ENCODE measurements at regions not wholly inside any gene's neighbourhood (a gene's known extent, or its start where the extent isn't known, plus 50 kb on each side); places are given as distances from the start of the nearest gene placed in this dataset.
A peak's percentile ranks its signal among the peaks of the same experiment; 100 is the strongest.

- Mint-ChIP-seq H3K9me3 (no peaks in the 10 kb centered on the region), H3K4me1 (peaks cover 39% of the 10 kb centered on the region), H3K36me3 (no peaks in the 10 kb centered on the region), H3K27ac (peak overlapping the region; percentile 91), H3K27me3 (no peaks in the 10 kb centered on the region), H3K4me3 (peak overlapping the region; percentile 22)
- ATAC-seq (ENCODE audit: low read depth) (peak; percentile 23), DNase-seq (ENCODE audit: low spot score in 2 of 2) (no peak)
Measured at GRCh38 chr5:40406741-40407211, 272.9 kb upstream of the PTGER4 start.

DNA sequence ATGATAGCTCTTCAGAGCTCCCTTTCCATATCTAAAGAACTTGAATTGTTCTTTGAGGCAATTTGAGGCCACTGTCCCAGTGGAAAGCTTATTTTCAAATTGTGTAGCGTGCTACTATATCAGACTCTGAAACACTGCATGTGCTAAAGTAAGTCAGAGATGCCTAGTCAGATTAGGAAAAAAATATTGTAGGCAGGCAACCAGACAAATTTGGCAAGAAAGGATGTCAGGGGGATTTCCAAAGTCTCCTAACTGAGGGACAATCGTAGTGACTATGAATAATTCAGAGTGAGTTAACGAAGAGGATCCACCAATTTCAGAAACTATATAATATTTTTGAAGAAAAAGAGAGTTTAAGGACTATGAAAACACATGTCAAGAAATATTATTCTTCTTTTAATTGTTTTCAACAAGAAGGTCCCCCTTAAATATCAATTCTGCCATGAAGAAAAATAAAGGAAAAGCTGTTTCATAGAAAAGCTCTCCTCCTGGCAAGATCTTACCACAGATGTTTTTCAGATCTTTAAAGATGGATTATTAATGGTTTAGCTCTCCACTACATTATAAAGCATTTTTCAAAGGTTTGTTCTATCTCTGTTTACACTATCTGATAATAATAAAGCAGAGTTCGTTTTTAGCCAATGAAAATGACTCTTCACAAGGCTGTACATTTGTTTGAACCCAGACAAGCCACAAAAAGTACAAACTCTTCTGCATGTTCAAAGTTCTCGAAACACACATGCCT is 273.5 kb upstream of the PTGER4 start:
- Mint-ChIP-seq H3K36me3 (no peaks in the 10 kb centered on the region), H3K27ac (peak overlapping the region; percentile 91), H3K4me1 (peaks cover 40% of the 10 kb centered on the region), H3K4me3 (peak overlapping the region; percentile 22), H3K9me3 (no peaks in the 10 kb centered on the region), H3K27me3 (no peaks in the 10 kb centered on the region)
- DNase-seq (ENCODE audit: low spot score in 2 of 2) (no peak), ATAC-seq (ENCODE audit: low read depth) (no peak)

DNA sequence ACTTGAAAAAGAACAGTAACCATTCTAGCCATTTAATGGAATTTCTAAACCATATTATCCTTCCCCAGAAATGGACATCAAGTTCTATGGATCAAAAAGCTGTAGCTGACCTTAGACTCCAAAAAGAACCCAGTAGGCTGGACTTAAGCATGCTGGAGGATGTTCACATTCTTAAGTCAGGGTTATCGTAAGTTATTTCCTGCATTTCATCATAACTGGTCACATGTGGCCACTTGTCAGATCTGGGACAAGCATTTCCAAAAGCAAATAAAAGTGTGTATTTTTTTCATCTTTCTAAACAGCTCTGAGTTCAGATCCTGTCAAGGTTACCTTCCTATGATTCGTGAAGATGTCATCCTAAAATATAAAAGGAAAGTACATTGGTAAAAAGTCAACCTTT is 274.5 kb upstream of the PTGER4 start:
- Mint-ChIP-seq H3K4me3 (no peak overlapping the region), H3K9me3 (no peaks in the 10 kb centered on the region), H3K4me1 (peaks cover 32% of the 10 kb centered on the region), H3K27me3 (no peaks in the 10 kb centered on the region), H3K36me3 (no peaks in the 10 kb centered on the region), H3K27ac (no peak overlapping the region)
- ATAC-seq (ENCODE audit: low read depth) (no peak), DNase-seq (ENCODE audit: low spot score in 2 of 2) (no peak)

GRCh38 chr5:40404613-40405012 is 275.1 kb upstream of the PTGER4 start:
- DNase-seq (ENCODE audit: low spot score in 2 of 2): no peak
- H3K36me3 Mint-ChIP-seq: no peaks in the 10 kb centered on the region
- peak overlapping the region; percentile 32 for H3K27ac Mint-ChIP-seq
- H3K9me3 Mint-ChIP-seq: no peaks in the 10 kb centered on the region
- peak; percentile 74 for ATAC-seq (ENCODE audit: low read depth)
- no peaks in the 10 kb centered on the region for H3K27me3 Mint-ChIP-seq
- H3K4me3 Mint-ChIP-seq: no peak overlapping the region
- H3K4me1 Mint-ChIP-seq: peaks cover 28% of the 10 kb centered on the region

DNA sequence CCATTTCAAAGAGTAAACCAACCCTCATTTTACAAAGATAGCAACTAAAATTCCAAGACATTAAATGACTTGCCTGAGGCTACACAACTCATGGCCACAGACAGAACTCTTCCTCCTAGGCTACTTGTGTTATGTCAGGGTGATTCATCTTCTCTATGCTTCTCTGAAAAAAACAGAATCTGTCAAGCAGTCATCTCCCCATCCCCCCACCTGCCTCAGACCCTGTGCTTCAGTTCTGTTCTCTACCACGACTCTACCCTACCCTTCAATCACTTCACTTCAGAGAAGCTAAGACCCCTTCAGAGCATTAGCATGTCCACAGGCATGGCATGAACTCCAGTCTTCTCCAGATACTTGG is 277.7 kb upstream of the PTGER4 start:
- no peaks in the 10 kb centered on the region for H3K36me3 Mint-ChIP-seq
- no peaks in the 10 kb centered on the region for H3K9me3 Mint-ChIP-seq
- H3K4me3 Mint-ChIP-seq: no peak overlapping the region
- H3K27ac Mint-ChIP-seq: peak overlapping the region; percentile 36
- no peaks in the 10 kb centered on the region for H3K27me3 Mint-ChIP-seq
- ATAC-seq (ENCODE audit: low read depth) (no peak), DNase-seq (ENCODE audit: low spot score in 2 of 2) (no peak)
- H3K4me1 Mint-ChIP-seq: peaks cover 27% of the 10 kb centered on the region

GRCh38 chr5:40401284-40402006 is 278.3 kb upstream of the PTGER4 start:
- no peak for DNase-seq (ENCODE audit: low spot score in 2 of 2)
- Mint-ChIP-seq H3K27ac (peak overlapping the region; percentile 36), H3K36me3 (no peaks in the 10 kb centered on the region), H3K4me3 (no peak overlapping the region), H3K9me3 (no peaks in the 10 kb centered on the region), H3K27me3 (no peaks in the 10 kb centered on the region), H3K4me1 (peaks cover 24% of the 10 kb centered on the region)
- no peak for ATAC-seq (ENCODE audit: low read depth)

DNA sequence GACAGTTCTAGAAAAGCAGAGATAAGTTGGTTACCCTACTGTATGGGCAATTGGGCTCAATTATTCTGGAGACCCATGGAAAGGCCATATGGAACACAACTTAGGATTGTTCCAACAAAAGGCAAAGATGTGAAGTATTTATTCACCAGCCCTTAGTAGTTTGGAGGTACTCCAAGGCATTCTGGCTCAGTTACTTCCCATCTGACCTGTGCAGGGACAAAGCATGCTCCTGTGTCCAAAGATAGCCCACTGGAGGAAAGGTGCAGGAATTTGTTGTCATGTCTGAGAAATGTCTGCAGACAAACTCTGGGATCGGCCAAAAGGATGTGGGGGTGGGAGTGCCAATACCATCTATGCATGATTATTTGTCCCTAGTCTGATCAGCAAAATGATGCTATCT is 279.5 kb upstream of the PTGER4 start:
- no peaks in the 10 kb centered on the region for H3K9me3 Mint-ChIP-seq
- no peak for DNase-seq (ENCODE audit: low spot score in 2 of 2)
- no peaks in the 10 kb centered on the region for H3K36me3 Mint-ChIP-seq
- no peak for ATAC-seq (ENCODE audit: low read depth)
- peaks cover 20% of the 10 kb centered on the region for H3K4me1 Mint-ChIP-seq
- no peaks in the 10 kb centered on the region for H3K27me3 Mint-ChIP-seq
- H3K4me3 Mint-ChIP-seq: no peak overlapping the region
- no peak overlapping the region for H3K27ac Mint-ChIP-seq

DNA sequence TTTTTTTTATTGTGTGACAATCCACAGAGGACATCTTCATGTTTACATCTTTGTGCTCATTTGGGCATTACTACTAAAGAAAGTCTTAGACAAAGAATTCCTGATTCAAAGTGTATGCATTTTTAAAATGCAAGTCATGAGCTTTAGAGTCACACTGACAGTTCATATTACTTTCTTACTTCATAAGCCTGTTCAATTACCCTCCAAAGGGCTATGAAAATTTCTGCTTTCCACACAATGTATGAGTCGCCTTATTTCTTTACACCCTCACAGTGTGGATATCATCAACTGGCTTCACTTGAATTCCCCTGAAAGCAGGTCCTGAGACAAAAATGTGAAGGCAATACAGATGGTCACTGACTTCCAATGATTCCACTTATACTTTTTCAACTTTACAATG is 280.4 kb upstream of the PTGER4 start:
- no peak for DNase-seq (ENCODE audit: low spot score in 2 of 2)
- Mint-ChIP-seq H3K9me3 (no peaks in the 10 kb centered on the region), H3K36me3 (no peaks in the 10 kb centered on the region), H3K4me3 (no peak overlapping the region), H3K27me3 (no peaks in the 10 kb centered on the region), H3K27ac (no peak overlapping the region), H3K4me1 (peaks cover 17% of the 10 kb centered on the region)
- ATAC-seq (ENCODE audit: low read depth): no peak

- Mint-ChIP-seq H3K27ac (no peak overlapping the region), H3K9me3 (no peaks in the 10 kb centered on the region)
- no peak for ATAC-seq (ENCODE audit: low read depth)
Measured at GRCh38 chr5:40397976-40398375, 281.7 kb upstream of the PTGER4 start.

GRCh38 chr5:40397091-40397490 is 282.6 kb upstream of the PTGER4 start:
- H3K4me3 Mint-ChIP-seq: no peak overlapping the region
- H3K4me1 Mint-ChIP-seq: peaks cover 13% of the 10 kb centered on the region
- H3K27ac Mint-ChIP-seq: no peak overlapping the region
- H3K36me3 Mint-ChIP-seq: no peaks in the 10 kb centered on the region
- ATAC-seq (ENCODE audit: low read depth) (no peak), DNase-seq (ENCODE audit: low spot score in 2 of 2) (no peak)
- no peaks in the 10 kb centered on the region for H3K27me3 Mint-ChIP-seq
- H3K9me3 Mint-ChIP-seq: no peaks in the 10 kb centered on the region

More at GRCh38 chr5:40397976-40398375, 281.7 kb upstream of the PTGER4 start:
- no peaks in the 10 kb centered on the region for H3K36me3 Mint-ChIP-seq
- DNase-seq (ENCODE audit: low spot score in 2 of 2): no peak
- no peaks in the 10 kb centered on the region for H3K27me3 Mint-ChIP-seq
- H3K4me3 Mint-ChIP-seq: no peak overlapping the region
- H3K4me1 Mint-ChIP-seq: peaks cover 14% of the 10 kb centered on the region

DNA sequence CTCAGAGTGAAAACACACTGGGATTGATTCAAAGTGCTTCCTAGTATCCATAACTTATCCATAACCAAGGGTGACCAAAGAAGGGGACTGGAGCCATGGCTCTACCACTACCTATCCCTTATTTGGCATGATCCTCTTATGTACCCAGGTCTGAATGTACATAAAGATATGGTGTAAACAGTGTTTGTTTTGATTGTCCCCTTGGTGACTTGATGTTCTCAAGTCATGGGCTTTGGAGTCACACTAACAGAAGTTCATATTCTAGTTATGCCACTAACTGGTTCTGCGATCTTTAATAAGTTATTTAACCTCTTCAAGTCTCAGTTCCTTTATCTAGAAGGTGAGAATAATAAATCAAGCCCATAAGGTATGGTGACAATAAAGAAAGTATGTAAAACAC is 283.4 kb upstream of the PTGER4 start:
- DNase-seq (ENCODE audit: low spot score in 2 of 2) (no peak), ATAC-seq (ENCODE audit: low read depth) (no peak)
- peaks cover 9% of the 10 kb centered on the region for H3K4me1 Mint-ChIP-seq
- no peaks in the 10 kb centered on the region for H3K27me3 Mint-ChIP-seq
- H3K9me3 Mint-ChIP-seq: no peaks in the 10 kb centered on the region
- no peak overlapping the region for H3K4me3 Mint-ChIP-seq
- H3K27ac Mint-ChIP-seq: no peak overlapping the region
- H3K36me3 Mint-ChIP-seq: no peaks in the 10 kb centered on the region

- Mint-ChIP-seq H3K27me3 (no peaks in the 10 kb centered on the region), H3K36me3 (no peaks in the 10 kb centered on the region), H3K4me3 (no peak overlapping the region), H3K9me3 (no peaks in the 10 kb centered on the region), H3K4me1 (peaks cover 7% of the 10 kb centered on the region), H3K27ac (no peak overlapping the region)
- ATAC-seq (ENCODE audit: low read depth) (no peak), DNase-seq (ENCODE audit: low spot score in 2 of 2) (no peak)
Measured at GRCh38 chr5:40395251-40395650, 284.5 kb upstream of the PTGER4 start.

- H3K27me3 Mint-ChIP-seq: no peaks in the 10 kb centered on the region
- ATAC-seq (ENCODE audit: low read depth) (no peak), DNase-seq (ENCODE audit: low spot score in 2 of 2) (no peak)
- H3K4me1 Mint-ChIP-seq: peaks cover 7% of the 10 kb centered on the region
- H3K4me3 Mint-ChIP-seq: no peak overlapping the region
- no peaks in the 10 kb centered on the region for H3K9me3 Mint-ChIP-seq
- H3K36me3 Mint-ChIP-seq: no peaks in the 10 kb centered on the region
- H3K27ac Mint-ChIP-seq: no peak overlapping the region
Measured at GRCh38 chr5:40394698-40395097, 285.0 kb upstream of the PTGER4 start.

DNA sequence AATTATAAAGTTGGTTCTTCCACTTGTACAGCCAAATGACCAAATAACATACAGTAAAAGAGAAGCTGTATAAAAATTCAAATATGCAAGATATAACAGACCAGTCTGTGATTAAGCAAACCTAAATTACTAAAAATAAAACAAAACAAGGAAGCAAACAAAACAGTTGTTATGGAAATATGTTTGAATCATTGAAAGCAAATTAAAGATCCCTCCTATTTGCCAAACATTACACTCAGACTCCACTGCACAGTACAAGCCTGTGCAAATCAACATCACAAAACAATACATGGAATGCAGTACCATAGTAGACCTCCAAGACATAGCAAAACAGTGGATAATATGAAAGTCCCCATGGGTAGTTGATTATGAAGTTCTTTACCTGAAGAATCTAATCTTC is 288.1 kb upstream of the PTGER4 start:
- no peaks in the 10 kb centered on the region for H3K36me3 Mint-ChIP-seq

More for the DNA sequence above, 288.1 kb upstream of the PTGER4 start:
- no peak overlapping the region for H3K4me3 Mint-ChIP-seq
- no peak overlapping the region for H3K27ac Mint-ChIP-seq
- ATAC-seq (ENCODE audit: low read depth) (no peak), DNase-seq (ENCODE audit: low spot score in 2 of 2) (no peak)
- H3K4me1 Mint-ChIP-seq: peaks cover 11% of the 10 kb centered on the region
- H3K9me3 Mint-ChIP-seq: no peaks in the 10 kb centered on the region
- H3K27me3 Mint-ChIP-seq: no peaks in the 10 kb centered on the region

Measured in memory B cell (primary cell).